Lower leg skin (tissue), 3 donors: ENCODE measurements at regions not wholly inside any gene's neighbourhood (a gene's known extent, or its start where the extent isn't known, plus 50 kb on each side); places are given as distances from the start of the nearest gene placed in this dataset.

Experiments
- POLR2A ChIP-seq, 2 donors: fragments of 450-650 bp; IDR thresholded peaks; one replicate each; pipeline ENCODE4 v1.6.1; 2016 to 2017; ENCODE audit warnings: antibody characterized with exemption in 2 of 2, mild to moderate bottlenecking in 1 of 2, moderate library complexity in 1 of 2
- TF ChIP-seq, protein P1 (sequence below), 3 donors: fragments of 450-650 bp; IDR thresholded peaks; one replicate each; pipeline ENCODE4 v1.5.1; 2016; ENCODE audit warnings: antibody characterized with exemption in 3 of 3, mild to moderate bottlenecking in 3 of 3, moderate library complexity in 2 of 3

DNA sequence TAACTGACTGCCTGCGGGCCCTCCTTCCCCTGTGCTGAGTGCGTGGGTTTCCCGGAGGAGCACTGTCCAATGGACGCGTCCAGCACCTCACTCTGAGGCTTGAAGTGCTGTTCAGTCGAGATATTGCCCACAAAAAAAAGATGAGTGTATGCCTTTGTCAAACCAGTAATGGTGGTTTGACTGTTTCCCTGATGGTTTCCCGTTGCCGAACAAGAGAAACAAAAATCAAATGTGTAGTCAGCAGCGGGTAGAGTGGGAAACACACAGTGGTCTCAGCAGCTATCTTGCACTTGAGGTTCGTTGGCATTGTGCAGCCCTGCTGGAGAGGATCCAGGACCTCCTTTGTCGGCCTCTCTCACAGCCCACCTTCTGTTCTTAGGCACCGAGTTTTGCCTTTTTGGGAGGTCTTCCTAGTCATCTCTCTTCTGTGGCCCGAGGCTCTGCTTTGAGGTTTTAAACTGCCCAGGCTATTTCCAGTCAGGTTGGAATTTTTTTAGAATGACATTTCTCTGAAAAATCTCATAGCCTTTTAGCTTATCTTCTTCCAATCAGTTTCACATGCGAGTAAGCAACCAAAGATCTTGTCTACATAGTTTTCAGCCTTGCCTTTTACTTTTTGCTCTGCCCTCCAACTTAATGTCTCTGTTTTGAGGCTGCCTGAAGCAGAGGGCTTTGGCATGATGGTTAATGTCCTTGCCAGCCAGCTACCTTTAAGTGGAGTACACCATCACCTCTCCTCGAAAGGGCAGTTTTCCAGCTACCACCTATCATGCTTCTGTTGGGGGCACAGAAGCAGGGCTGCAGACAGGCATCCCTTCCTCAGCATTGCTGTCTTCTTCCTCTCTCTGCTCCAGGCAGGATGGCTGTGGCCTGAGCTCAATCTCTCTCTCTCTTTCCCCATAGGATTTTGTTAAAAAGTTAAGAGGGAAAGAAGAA, 132.3 kb downstream of the URB2 start:
- TF ChIP-seq, protein P1, sequence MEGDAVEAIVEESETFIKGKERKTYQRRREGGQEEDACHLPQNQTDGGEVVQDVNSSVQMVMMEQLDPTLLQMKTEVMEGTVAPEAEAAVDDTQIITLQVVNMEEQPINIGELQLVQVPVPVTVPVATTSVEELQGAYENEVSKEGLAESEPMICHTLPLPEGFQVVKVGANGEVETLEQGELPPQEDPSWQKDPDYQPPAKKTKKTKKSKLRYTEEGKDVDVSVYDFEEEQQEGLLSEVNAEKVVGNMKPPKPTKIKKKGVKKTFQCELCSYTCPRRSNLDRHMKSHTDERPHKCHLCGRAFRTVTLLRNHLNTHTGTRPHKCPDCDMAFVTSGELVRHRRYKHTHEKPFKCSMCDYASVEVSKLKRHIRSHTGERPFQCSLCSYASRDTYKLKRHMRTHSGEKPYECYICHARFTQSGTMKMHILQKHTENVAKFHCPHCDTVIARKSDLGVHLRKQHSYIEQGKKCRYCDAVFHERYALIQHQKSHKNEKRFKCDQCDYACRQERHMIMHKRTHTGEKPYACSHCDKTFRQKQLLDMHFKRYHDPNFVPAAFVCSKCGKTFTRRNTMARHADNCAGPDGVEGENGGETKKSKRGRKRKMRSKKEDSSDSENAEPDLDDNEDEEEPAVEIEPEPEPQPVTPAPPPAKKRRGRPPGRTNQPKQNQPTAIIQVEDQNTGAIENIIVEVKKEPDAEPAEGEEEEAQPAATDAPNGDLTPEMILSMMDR (IDR thresholded peaks at IDR 0.05): no peak
- TF ChIP-seq POLR2A (IDR thresholded peaks at IDR 0.05): no peak
